Colonic mucosa (tissue), 4 donors: ENCODE measurements at regions not wholly inside any gene's neighbourhood (a gene's known extent, or its start where the extent isn't known, plus 50 kb on each side); places are given as distances from the start of the nearest gene placed in this dataset.

Source experiments
- DNase-seq: peaks from one replicate; pipeline ENCODE4 v3.0.0-alpha.2; 2020
- H3K27ac ChIP-seq: fragments of 200-600 bp; one replicate; pipeline ENCODE4 v1.8.0; 2021
- H3K27me3 ChIP-seq: fragments of 200-600 bp; one replicate; pipeline ENCODE4 v1.8.0; 2021
- H3K36me3 ChIP-seq: fragments of 200-600 bp; one replicate; pipeline ENCODE4 v1.8.0; 2021
- H3K4me1 ChIP-seq: fragments of 200-600 bp; one replicate; pipeline ENCODE4 v1.8.0; 2021; ENCODE audit warnings: mild to moderate bottlenecking
- H3K4me3 ChIP-seq: fragments of 200-600 bp; one replicate; pipeline ENCODE4 v1.8.0; 2021
- H3K9ac ChIP-seq, 2 donors: one replicate each; pipeline ENCODE4 v1.7.0; 2013; ENCODE audit warnings: control low read depth in 2 of 2, low read depth in 2 of 2, low read length in 2 of 2
- H3K9me3 ChIP-seq: fragments of 200-600 bp; one replicate; pipeline ENCODE4 v1.8.0; 2021
- CTCF ChIP-seq: fragments of 200-600 bp; IDR thresholded peaks from one replicate; pipeline ENCODE4 v1.8.0; 2022; ENCODE audit warnings: antibody characterized with exemption, mild to moderate bottlenecking
- intact Hi-C: fragments of 100-400 bp; cut with DNase I; formaldehyde crosslinking; loops from one replicate; pipeline ENCODE4 v1.14.1; 2022
- donor health status: healthy.
- donor health status: DM: no; HTN: no; CAD: no.
- donor health status: DM: no; HTN: no; CAD: no.

- DNase-seq: no peak
- no peaks in the 10 kb centered on the region for H3K27me3 ChIP-seq
- H3K4me1 ChIP-seq: peaks cover 3% of the 10 kb centered on the region
- H3K9me3 ChIP-seq: no peaks in the 10 kb centered on the region
- H3K36me3 ChIP-seq: no peaks in the 10 kb centered on the region
- peak overlapping the region; percentile 49 for H3K27ac ChIP-seq
- H3K9ac ChIP-seq: peak overlapping the region in 1 of 2 donors; percentile 57
- TF ChIP-seq CTCF: no peak
- intact Hi-C loops: no loop called here
- no peak overlapping the region for H3K4me3 ChIP-seq
Measured at GRCh38 chr12:124232654-124232987, 62.3 kb upstream of the RFLNA start.

DNA sequence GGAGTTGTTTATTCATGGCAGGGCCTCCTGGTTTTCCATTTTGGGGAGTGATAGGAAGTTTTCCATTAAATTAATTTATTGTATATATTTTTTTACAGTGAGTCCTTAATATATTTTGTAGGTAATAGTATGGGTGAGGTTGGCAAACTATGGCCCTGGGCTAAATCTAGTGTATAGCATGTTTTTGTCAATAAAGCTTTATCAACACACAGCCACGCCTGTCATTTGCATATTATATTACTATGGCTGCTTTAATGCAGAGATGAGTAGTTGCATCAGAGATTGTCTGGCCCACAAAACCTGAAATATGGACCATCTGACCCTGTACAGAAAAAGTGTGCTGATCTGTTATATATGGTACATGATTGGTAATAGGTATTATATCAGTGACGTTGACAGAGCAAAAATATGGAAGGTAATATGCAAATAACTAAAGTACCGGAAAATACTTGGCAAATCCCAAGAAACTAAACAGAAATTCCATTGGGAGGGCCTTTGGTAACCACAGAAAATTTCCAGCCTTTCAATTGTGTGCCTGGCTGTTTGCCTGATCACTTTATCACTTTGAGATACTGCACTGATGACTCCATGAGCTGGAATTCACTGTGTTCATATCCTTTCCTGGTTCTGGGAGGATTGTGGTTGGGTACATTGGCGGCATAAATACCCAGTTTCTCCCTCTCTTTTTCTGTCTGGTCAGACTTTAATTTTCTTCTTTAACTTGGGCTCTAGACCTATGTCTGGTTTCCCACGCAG is 61.7 kb upstream of the RFLNA start:
- Histone ChIP-seq H3K27me3 (no peaks in the 10 kb centered on the region), H3K9ac (no peak overlapping the region), H3K27ac (no peak overlapping the region), H3K9me3 (no peaks in the 10 kb centered on the region), H3K4me3 (no peak overlapping the region), H3K4me1 (peaks cover 3% of the 10 kb centered on the region), H3K36me3 (no peaks in the 10 kb centered on the region)
- intact Hi-C loops: no loop called here
- DNase-seq: no peak
- no peak for TF ChIP-seq CTCF

DNA sequence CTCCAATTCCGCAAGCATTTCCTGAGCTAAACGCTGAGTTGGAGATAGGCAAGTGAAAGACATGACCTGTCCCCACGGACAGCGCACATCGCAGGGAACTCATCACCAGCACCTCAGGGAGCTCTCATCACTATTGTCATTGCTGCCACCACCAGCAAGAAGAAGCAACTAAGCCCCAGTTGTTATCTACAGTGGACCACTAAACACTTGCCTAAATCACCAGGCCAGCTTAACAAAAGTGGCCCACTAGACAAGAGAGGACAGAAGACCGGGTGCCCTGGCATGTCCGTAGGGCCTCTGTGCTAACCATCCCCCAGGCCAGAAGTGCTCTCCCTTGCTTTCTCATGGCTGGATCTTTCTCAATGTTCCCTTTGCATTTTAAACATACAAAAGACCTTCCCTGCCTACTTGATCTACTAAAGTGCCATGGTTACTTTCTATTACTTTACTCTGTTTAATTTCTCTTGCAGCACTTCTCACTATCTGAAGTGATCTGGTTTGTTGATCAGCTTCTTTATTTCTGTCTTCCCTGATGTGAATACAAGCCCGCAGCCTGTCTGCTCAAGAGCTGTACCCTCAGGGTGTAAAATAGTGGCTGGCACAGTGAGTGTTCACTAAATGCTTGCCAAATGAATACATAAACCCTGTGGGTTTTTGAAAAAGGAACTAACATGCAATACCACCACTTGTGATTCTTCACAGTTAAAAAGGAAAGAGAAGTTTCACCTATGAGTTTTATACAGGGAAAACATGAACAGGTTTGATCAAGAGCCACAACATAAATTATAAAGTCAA is 60.9 kb upstream of the RFLNA start:
- Histone ChIP-seq H3K9ac (no peak overlapping the region), H3K36me3 (no peaks in the 10 kb centered on the region), H3K27ac (no peak overlapping the region), H3K4me3 (no peak overlapping the region), H3K4me1 (peaks cover 3% of the 10 kb centered on the region), H3K9me3 (no peaks in the 10 kb centered on the region), H3K27me3 (no peaks in the 10 kb centered on the region)
- no peak for DNase-seq
- no peak for TF ChIP-seq CTCF
- intact Hi-C loops: no loop called here

GRCh38 chr12:124236625-124237031 is 58.3 kb upstream of the RFLNA start:
- peak overlapping the region; percentile 17 for H3K27ac ChIP-seq
- no peak for TF ChIP-seq CTCF
- H3K27me3 ChIP-seq: no peaks in the 10 kb centered on the region
- no peak for DNase-seq
- intact Hi-C loops: no loop called here
- H3K9me3 ChIP-seq: no peaks in the 10 kb centered on the region
- H3K9ac ChIP-seq: no peak overlapping the region
- no peak overlapping the region for H3K4me3 ChIP-seq
- H3K36me3 ChIP-seq: no peaks in the 10 kb centered on the region
- peaks cover 7% of the 10 kb centered on the region for H3K4me1 ChIP-seq

GRCh38 chr12:124238886-124239285 is 56.0 kb upstream of the RFLNA start:
- intact Hi-C loops: no loop called here
- Histone ChIP-seq H3K9me3 (no peaks in the 10 kb centered on the region), H3K27ac (peak overlapping the region; percentile 82), H3K27me3 (no peaks in the 10 kb centered on the region), H3K4me1 (peaks cover 5% of the 10 kb centered on the region), H3K9ac (peak overlapping the region in 1 of 2 donors; percentile 57), H3K36me3 (no peaks in the 10 kb centered on the region), H3K4me3 (no peak overlapping the region)
- DNase-seq: peak; percentile 88
- TF ChIP-seq CTCF: no peak
